ENCODE measurements at regions not wholly inside any gene's neighbourhood (a gene's known extent, or its start where the extent isn't known, plus 50 kb on each side); places are given as distances from the start of the nearest gene placed in this dataset.

DNA sequence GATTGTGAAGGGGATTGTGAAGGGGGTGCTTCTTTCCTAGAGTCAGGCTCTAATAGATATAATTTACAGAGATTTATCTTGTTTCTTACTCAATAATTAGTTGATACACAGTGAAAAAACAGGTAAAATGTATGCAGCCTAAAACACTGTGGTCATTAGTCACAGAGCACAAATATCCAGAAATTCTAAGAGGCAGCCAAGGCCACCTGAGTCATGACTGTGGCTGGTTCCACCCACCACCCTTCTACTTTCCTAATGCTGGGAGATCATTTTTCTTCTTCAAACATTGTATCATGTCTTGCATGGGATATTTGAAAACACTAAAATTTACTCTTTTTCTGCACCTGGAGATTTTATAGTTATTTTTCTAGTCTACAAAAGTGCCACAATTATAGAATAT is 181.6 kb downstream of the OTOR start:
- Mint-ChIP-seq H3K4me3 (no peak overlapping the region), H3K36me3 (peaks cover 0 to 4% (median 0%) of the 10 kb centered on the region in 3 donors), H3K4me1 (peaks cover 0 to 2% (median 0%) of the 10 kb centered on the region in 4 donors), H3K27ac (no peak overlapping the region), H3K9me3 (peaks cover 0 to 12% (median 0%) of the 10 kb centered on the region in 9 donors), H3K27me3 (peaks cover 0 to 5% (median 2%) of the 10 kb centered on the region in 5 donors)
- POLR2A ChIA-PET: no interaction called here
- no peak for ATAC-seq
- DNase-seq: no peak

DNA sequence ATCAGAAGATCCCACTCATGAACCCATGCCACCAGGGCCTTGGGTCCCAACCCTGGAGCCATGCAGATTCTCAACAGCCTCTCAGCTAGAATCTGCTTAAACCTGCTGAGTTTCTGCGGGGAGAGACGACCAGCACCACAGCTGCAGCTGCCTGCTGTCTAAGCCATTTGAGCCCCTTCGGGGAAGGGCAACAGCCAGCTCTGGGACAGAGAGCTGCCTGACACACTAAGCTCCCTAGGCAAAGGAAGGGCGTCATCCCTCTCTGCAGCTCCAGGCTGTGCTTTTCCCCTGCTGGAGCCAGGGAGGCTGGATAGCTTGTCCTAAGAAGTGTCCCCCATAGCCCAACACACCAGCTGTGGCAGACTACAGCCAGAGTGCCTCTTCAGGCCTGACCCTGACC is 182.5 kb downstream of the OTOR start:
- DNase-seq: no peak
- H3K27me3 Mint-ChIP-seq: peaks cover 0 to 5% (median 0%) of the 10 kb centered on the region in 5 donors
- peaks cover 0 to 4% (median 0%) of the 10 kb centered on the region in 3 donors for H3K36me3 Mint-ChIP-seq
- no peak overlapping the region for H3K27ac Mint-ChIP-seq
- no peak for ATAC-seq
- peaks cover 0 to 12% (median 0%) of the 10 kb centered on the region in 9 donors for H3K9me3 Mint-ChIP-seq
- H3K4me3 Mint-ChIP-seq: no peak overlapping the region
- POLR2A ChIA-PET: no interaction called here
- H3K4me1 Mint-ChIP-seq: no peaks in the 10 kb centered on the region

DNA sequence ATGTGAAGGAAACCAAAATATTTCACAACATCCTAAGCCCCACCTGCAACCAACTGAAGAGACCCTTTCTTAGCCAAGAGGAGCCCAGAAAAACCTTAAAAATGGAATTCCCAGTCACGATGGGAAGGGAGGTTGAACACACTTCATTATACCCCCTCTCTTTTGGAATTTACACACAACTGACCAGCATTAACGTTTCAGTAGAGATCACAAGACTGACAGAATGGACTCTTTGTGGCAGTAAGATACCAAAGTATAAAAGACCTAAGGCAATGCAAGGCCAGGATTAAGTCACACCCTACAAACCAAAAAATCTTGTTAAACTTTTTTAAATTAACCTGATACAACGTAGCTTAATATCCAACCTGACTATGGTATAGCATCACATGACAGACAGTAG is 190.9 kb downstream of the OTOR start:
- POLR2A ChIA-PET: no interaction called here
- Mint-ChIP-seq H3K9me3 (peaks cover 0 to 9% (median 3%) of the 10 kb centered on the region in 9 donors), H3K36me3 (no peaks in the 10 kb centered on the region), H3K4me3 (no peak overlapping the region), H3K27me3 (no peaks in the 10 kb centered on the region), H3K4me1 (no peaks in the 10 kb centered on the region), H3K27ac (no peak overlapping the region)
- no peak for ATAC-seq
- no peak for DNase-seq

GRCh38 chr20:16940701-16941100 is 192.5 kb downstream of the OTOR start:
- Mint-ChIP-seq H3K27ac (no peak overlapping the region), H3K4me1 (no peaks in the 10 kb centered on the region), H3K36me3 (no peaks in the 10 kb centered on the region), H3K4me3 (no peak overlapping the region), H3K27me3 (peaks cover 0 to 3% (median 0%) of the 10 kb centered on the region in 5 donors), H3K9me3 (peaks cover 0 to 9% (median 4%) of the 10 kb centered on the region in 9 donors)
- POLR2A ChIA-PET: no interaction called here
- ATAC-seq (no peak), DNase-seq (no peak)

- Mint-ChIP-seq H3K9me3 (peaks cover 0 to 9% (median 4%) of the 10 kb centered on the region in 9 donors), H3K36me3 (no peaks in the 10 kb centered on the region), H3K4me3 (no peak overlapping the region), H3K4me1 (no peaks in the 10 kb centered on the region), H3K27me3 (peaks cover 0 to 6% (median 0%) of the 10 kb centered on the region in 5 donors), H3K27ac (no peak overlapping the region)
- DNase-seq (no peak), ATAC-seq (no peak)
- POLR2A ChIA-PET: no interaction called here
Observed at GRCh38 chr20:16942051-16942450, 193.9 kb downstream of the OTOR start.

DNA sequence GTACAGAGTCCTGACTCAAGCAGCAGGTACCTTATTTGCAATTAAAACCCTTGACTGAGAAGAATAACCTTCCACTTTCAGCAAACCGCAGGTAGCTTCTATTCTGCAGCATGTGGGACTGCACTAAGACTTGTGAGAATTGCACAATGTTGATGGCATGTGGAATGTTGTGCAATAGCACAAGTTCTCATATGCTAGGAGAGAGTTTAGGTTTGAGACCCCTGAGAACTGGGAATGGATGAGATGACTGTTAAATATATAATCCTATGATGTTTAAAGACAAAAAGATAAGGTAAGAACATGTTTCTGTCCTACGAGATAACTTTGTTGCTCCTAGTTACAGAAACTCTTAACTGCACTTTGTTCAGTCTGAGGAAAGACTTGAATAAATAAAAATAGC is 194.6 kb downstream of the OTOR start:
- DNase-seq (no peak), ATAC-seq (no peak)
- POLR2A ChIA-PET: no interaction called here
- Mint-ChIP-seq H3K4me3 (no peak overlapping the region), H3K36me3 (no peaks in the 10 kb centered on the region), H3K27ac (no peak overlapping the region), H3K4me1 (no peaks in the 10 kb centered on the region), H3K9me3 (peaks cover 0 to 11% (median 4%) of the 10 kb centered on the region in 9 donors), H3K27me3 (peaks cover 0 to 6% (median 0%) of the 10 kb centered on the region in 5 donors)

- DNase-seq: no peak
- ATAC-seq: no peak
- no peak overlapping the region for H3K27ac Mint-ChIP-seq
- H3K4me1 Mint-ChIP-seq: no peaks in the 10 kb centered on the region
- H3K9me3 Mint-ChIP-seq: peaks cover 5 to 27% (median 11%) of the 10 kb centered on the region in 9 donors
- peaks cover 0 to 4% (median 2%) of the 10 kb centered on the region in 3 donors for H3K36me3 Mint-ChIP-seq
- POLR2A ChIA-PET: no interaction called here
- peaks cover 0 to 15% (median 2%) of the 10 kb centered on the region in 5 donors for H3K27me3 Mint-ChIP-seq
- H3K4me3 Mint-ChIP-seq: no peak overlapping the region
Observed at GRCh38 chr20:16944745-16945144, 196.6 kb downstream of the OTOR start.

- ATAC-seq: no peak
- Mint-ChIP-seq H3K36me3 (peaks cover 0 to 13% (median 2%) of the 10 kb centered on the region in 3 donors), H3K9me3 (peaks cover 5 to 36% (median 16%) of the 10 kb centered on the region in 9 donors), H3K4me3 (no peak overlapping the region), H3K27me3 (peaks cover 0 to 18% (median 7%) of the 10 kb centered on the region in 5 donors), H3K27ac (no peak overlapping the region), H3K4me1 (no peaks in the 10 kb centered on the region)
- no peak for DNase-seq
- POLR2A ChIA-PET: no interaction called here
Observed at GRCh38 chr20:16945619-16946018, 197.5 kb downstream of the OTOR start.

- no peak for ATAC-seq
- no peaks in the 10 kb centered on the region for H3K4me1 Mint-ChIP-seq
- peak overlapping the region in 1 of 10 donors; percentile 31 for H3K27ac Mint-ChIP-seq
- peaks cover 0 to 15% (median 2%) of the 10 kb centered on the region in 3 donors for H3K36me3 Mint-ChIP-seq
- no peak overlapping the region for H3K4me3 Mint-ChIP-seq
- H3K27me3 Mint-ChIP-seq: peaks cover 0 to 21% (median 8%) of the 10 kb centered on the region in 5 donors
- no peak for DNase-seq
- peaks cover 5 to 40% (median 18%) of the 10 kb centered on the region in 9 donors for H3K9me3 Mint-ChIP-seq
- POLR2A ChIA-PET: no interaction called here
Observed at GRCh38 chr20:16946097-16946496, 197.9 kb downstream of the OTOR start.

- Mint-ChIP-seq H3K4me1 (no peaks in the 10 kb centered on the region), H3K36me3 (peaks cover 0 to 15% (median 2%) of the 10 kb centered on the region in 3 donors), H3K27ac (no peak overlapping the region), H3K4me3 (no peak overlapping the region), H3K9me3 (peaks cover 5 to 40% (median 18%) of the 10 kb centered on the region in 9 donors), H3K27me3 (peaks cover 0 to 21% (median 8%) of the 10 kb centered on the region in 5 donors)
- no peak for ATAC-seq
- DNase-seq: no peak
- POLR2A ChIA-PET: no interaction called here
Observed at GRCh38 chr20:16947479-16947878, 199.3 kb downstream of the OTOR start.

GRCh38 chr20:16951876-16952275 is 203.7 kb downstream of the OTOR start:
- no peak for ATAC-seq
- DNase-seq: no peak
- peaks cover 0 to 15% (median 2%) of the 10 kb centered on the region in 3 donors for H3K36me3 Mint-ChIP-seq
- H3K9me3 Mint-ChIP-seq: peaks cover 0 to 33% (median 19%) of the 10 kb centered on the region in 9 donors
- no peak overlapping the region for H3K27ac Mint-ChIP-seq
- no peak overlapping the region for H3K4me3 Mint-ChIP-seq
- POLR2A ChIA-PET: no interaction called here
- peaks cover 0 to 15% (median 8%) of the 10 kb centered on the region in 5 donors for H3K27me3 Mint-ChIP-seq
- no peaks in the 10 kb centered on the region for H3K4me1 Mint-ChIP-seq

GRCh38 chr20:16952965-16953364 is 204.8 kb downstream of the OTOR start:
- H3K27ac Mint-ChIP-seq: no peak overlapping the region
- ATAC-seq: no peak
- POLR2A ChIA-PET: no interaction called here
- peaks cover 0 to 12% (median 8%) of the 10 kb centered on the region in 5 donors for H3K27me3 Mint-ChIP-seq
- no peaks in the 10 kb centered on the region for H3K4me1 Mint-ChIP-seq
- peaks cover 0 to 28% (median 17%) of the 10 kb centered on the region in 9 donors for H3K9me3 Mint-ChIP-seq
- peaks cover 0 to 15% (median 2%) of the 10 kb centered on the region in 3 donors for H3K36me3 Mint-ChIP-seq
- no peak for DNase-seq
- no peak overlapping the region for H3K4me3 Mint-ChIP-seq

DNA sequence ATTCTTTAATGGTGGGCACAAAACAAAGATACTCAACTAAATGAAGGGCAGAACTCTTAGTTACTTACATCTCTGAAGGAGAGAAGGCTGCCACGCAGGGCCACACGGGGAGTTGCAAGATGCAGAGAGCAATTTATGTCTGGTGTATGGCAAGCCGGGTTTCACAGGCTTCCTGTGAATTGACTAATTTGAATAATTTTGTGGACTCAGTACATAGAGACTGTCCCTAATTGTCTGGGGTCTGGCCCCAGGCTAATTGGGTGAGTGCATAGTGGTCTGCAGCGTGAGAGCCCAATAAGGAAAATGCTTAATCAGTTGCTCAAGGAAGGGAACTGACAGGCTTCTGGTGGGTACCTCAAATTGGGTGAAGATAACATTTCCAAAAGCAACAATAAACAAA is 205.7 kb downstream of the OTOR start:
- Mint-ChIP-seq H3K27ac (no peak overlapping the region), H3K36me3 (peaks cover 0 to 15% (median 2%) of the 10 kb centered on the region in 3 donors), H3K4me1 (no peaks in the 10 kb centered on the region), H3K4me3 (no peak overlapping the region), H3K27me3 (peaks cover 0 to 7% (median 1%) of the 10 kb centered on the region in 5 donors), H3K9me3 (peaks cover 0 to 19% (median 15%) of the 10 kb centered on the region in 9 donors)
- ATAC-seq (no peak), DNase-seq (no peak)
- POLR2A ChIA-PET: no interaction called here

DNA sequence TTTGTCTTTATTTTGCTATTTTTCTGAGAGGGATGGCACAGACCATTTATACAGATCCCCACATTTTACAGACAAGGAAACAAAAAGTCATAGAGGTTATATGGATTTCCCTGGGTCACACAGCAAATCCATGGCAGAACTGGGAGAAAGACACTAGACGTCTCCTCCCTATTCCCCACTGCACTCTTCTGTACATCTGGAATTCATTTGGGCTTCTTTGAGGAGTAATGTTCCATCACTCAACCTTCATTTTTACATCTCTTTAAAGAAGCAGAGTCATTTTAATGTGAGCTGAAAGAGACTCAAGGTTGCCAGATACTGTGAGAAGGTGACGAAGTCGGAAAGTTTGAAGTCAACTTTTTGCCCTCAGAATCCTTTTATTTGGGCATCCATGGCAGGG is 207.3 kb downstream of the OTOR start:
- Mint-ChIP-seq H3K4me1 (no peaks in the 10 kb centered on the region), H3K4me3 (no peak overlapping the region), H3K27me3 (peaks cover 0 to 4% (median 1%) of the 10 kb centered on the region in 5 donors), H3K36me3 (peaks cover 0 to 3% (median 0%) of the 10 kb centered on the region in 3 donors), H3K9me3 (peaks cover 0 to 17% (median 6%) of the 10 kb centered on the region in 9 donors), H3K27ac (no peak overlapping the region)
- POLR2A ChIA-PET: no interaction called here
- ATAC-seq: no peak
- DNase-seq: no peak

Data from naive thymus-derived CD8-positive, alpha-beta T cell (primary cell).